ENCODE measurements at regions not wholly inside any gene's neighbourhood (a gene's known extent, or its start where the extent isn't known, plus 50 kb on each side); places are given as distances from the start of the nearest gene placed in this dataset.

DNA sequence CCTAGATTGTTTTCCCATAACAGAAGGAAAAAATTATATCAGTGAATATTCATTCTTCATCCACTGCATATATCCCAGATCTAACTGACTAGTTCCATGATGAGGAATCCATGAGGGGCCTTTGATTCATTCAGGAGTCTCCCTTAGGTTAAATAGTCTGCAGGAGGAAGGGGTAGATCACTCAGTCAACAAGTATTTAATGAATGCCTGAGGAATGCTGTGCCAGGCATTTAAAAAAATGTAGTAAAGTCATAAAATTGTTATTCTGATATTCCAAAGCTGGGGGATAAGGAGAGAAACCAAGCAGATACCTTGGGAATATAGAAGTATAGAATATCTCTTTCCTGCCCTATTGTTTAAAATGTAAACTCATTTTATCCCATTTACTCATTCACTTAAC is 216.2 kb upstream of the CAND1 start:
- H4K20me1 ChIP-seq (ENCODE audit: insufficient read depth, low read length): no peaks in the 10 kb centered on the region
- in situ Hi-C loops (cut with HindIII; ENCODE audit: extremely low pct_ligation_motif_present, low pct_unique_long_range_greater_than_20kb): no loop called here
- no TSS peak for BruUV-seq (replicated peaks)
- FAIRE-seq: no peak
- H2AFZ ChIP-seq (ENCODE audit: low read length): no peak overlapping the region
- no peak for ATAC-seq
- H3K79me2 ChIP-seq (ENCODE audit: insufficient read depth, low read length): no peaks in the 10 kb centered on the region
- ChIA-PET CTCF (ENCODE audit: low intra/inter-chr PET ratio, low total read pairs) (no interaction called here), POLR2A (no interaction called here)
- H3K27ac ChIP-seq (ENCODE audit: extremely low read length, insufficient read depth, low read length): no peak overlapping the region
- no peak overlapping the region for H3K9ac ChIP-seq (ENCODE audit: insufficient read depth, low read depth, low read length)
- intact Hi-C loops (cut with micrococcal nuclease; ENCODE audit: unreplicated experiment): no loop called here
- H3K36me3 ChIP-seq (replicated peaks in 1 of 2; ENCODE audit: control insufficient read depth in 1 of 2, insufficient read depth in 2 of 2, low read length in 2 of 2): no peaks in the 10 kb centered on the region
- H3K27me3 ChIP-seq (ENCODE audit: control insufficient read depth in 1 of 2, insufficient read depth in 2 of 2, low read length in 2 of 2): no peaks in the 10 kb centered on the region; a peak in 2 of 5 replicates
- no peaks in the 10 kb centered on the region for H3K4me1 ChIP-seq (ENCODE audit: insufficient read depth, low read length)
- TF ChIP-seq, protein P1, sequence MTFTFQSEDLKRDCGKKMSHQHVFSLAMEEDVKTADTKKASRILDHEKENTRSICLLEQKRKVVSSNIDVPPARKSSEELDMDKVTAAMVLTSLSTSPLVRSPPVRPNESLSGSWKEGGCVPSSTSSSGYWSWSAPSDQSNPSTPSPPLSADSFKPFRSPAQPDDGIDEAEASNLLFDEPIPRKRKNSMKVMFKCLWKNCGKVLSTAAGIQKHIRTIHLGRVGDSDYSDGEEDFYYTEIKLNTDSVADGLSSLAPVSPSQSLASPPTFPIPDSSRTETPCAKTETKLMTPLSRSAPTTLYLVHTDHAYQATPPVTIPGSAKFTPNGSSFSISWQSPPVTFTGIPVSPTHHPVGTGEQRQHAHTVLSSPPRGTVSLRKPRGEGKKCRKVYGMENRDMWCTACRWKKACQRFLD (CRISPR knock-in tag; IDR thresholded peaks at IDR 0.05; ENCODE audit: borderline replicate concordance): no peak
- TF ChIP-seq, protein P2, sequence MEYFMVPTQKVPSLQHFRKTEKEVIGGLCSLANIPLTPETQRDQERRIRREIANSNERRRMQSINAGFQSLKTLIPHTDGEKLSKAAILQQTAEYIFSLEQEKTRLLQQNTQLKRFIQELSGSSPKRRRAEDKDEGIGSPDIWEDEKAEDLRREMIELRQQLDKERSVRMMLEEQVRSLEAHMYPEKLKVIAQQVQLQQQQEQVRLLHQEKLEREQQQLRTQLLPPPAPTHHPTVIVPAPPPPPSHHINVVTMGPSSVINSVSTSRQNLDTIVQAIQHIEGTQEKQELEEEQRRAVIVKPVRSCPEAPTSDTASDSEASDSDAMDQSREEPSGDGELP (IDR thresholded peaks at IDR 0.05; ENCODE audit: borderline replicate concordance, low read depth): no peak
- TF ChIP-seq HOXA3 (CRISPR knock-in tag; IDR thresholded peaks at IDR 0.05) (no peak), GTF2F1 (IDR thresholded peaks at IDR 0.05; ENCODE audit: low read length) (no peak), ZNF570 (CRISPR knock-in tag; IDR thresholded peaks at IDR 0.05; ENCODE audit: borderline replicate concordance) (no peak), ZNF3 (CRISPR knock-in tag; IDR thresholded peaks at IDR 0.05) (no peak), SCMH1 (CRISPR knock-in tag; IDR thresholded peaks at IDR 0.05; ENCODE audit: borderline replicate concordance) (no peak)
- TF ChIP-seq, protein P3, sequence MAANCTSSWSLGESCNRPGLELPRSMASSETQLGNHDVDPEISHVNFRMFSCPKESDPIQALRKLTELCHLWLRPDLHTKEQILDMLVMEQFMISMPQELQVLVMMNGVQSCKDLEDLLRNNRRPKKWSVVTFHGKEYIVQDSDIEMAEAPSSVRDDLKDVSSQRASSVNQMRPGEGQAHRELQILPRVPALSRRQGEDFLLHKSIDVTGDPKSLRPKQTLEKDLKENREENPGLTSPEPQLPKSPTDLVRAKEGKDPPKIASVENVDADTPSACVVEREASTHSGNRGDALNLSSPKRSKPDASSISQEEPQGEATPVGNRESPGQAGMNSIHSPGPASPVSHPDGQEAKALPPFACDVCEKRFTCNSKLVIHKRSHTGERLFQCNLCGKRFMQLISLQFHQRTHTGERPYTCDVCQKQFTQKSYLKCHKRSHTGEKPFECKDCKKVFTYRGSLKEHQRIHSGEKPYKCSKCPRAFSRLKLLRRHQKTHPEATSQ (CRISPR knock-in tag; IDR thresholded peaks at IDR 0.05; ENCODE audit: borderline replicate concordance): no peak
- TF ChIP-seq, protein P4, sequence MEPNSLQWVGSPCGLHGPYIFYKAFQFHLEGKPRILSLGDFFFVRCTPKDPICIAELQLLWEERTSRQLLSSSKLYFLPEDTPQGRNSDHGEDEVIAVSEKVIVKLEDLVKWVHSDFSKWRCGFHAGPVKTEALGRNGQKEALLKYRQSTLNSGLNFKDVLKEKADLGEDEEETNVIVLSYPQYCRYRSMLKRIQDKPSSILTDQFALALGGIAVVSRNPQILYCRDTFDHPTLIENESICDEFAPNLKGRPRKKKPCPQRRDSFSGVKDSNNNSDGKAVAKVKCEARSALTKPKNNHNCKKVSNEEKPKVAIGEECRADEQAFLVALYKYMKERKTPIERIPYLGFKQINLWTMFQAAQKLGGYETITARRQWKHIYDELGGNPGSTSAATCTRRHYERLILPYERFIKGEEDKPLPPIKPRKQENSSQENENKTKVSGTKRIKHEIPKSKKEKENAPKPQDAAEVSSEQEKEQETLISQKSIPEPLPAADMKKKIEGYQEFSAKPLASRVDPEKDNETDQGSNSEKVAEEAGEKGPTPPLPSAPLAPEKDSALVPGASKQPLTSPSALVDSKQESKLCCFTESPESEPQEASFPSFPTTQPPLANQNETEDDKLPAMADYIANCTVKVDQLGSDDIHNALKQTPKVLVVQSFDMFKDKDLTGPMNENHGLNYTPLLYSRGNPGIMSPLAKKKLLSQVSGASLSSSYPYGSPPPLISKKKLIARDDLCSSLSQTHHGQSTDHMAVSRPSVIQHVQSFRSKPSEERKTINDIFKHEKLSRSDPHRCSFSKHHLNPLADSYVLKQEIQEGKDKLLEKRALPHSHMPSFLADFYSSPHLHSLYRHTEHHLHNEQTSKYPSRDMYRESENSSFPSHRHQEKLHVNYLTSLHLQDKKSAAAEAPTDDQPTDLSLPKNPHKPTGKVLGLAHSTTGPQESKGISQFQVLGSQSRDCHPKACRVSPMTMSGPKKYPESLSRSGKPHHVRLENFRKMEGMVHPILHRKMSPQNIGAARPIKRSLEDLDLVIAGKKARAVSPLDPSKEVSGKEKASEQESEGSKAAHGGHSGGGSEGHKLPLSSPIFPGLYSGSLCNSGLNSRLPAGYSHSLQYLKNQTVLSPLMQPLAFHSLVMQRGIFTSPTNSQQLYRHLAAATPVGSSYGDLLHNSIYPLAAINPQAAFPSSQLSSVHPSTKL (CRISPR knock-in tag; IDR thresholded peaks at IDR 0.05): no peak
- TF ChIP-seq, protein P5, sequence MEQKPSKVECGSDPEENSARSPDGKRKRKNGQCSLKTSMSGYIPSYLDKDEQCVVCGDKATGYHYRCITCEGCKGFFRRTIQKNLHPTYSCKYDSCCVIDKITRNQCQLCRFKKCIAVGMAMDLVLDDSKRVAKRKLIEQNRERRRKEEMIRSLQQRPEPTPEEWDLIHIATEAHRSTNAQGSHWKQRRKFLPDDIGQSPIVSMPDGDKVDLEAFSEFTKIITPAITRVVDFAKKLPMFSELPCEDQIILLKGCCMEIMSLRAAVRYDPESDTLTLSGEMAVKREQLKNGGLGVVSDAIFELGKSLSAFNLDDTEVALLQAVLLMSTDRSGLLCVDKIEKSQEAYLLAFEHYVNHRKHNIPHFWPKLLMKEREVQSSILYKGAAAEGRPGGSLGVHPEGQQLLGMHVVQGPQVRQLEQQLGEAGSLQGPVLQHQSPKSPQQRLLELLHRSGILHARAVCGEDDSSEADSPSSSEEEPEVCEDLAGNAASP (CRISPR knock-in tag; IDR thresholded peaks at IDR 0.05; ENCODE audit: borderline replicate concordance): no peak
- H3K4me2 ChIP-seq (ENCODE audit: low read depth, low read length): no peak overlapping the region
- H3K4me3 ChIP-seq (replicated peaks in 1 of 3; ENCODE audit: insufficient read depth in 1 of 3, low read depth in 2 of 3, low read length in 3 of 3): no peak overlapping the region
- no peaks in the 10 kb centered on the region for H3K9me3 ChIP-seq (ENCODE audit: low read length)
- DNase-seq (ENCODE audit: low spot score): no peak

All from HepG2 (cell line).